LNCAP (cell line): ENCODE measurements at regions not wholly inside any gene's neighbourhood (a gene's known extent, or its start where the extent isn't known, plus 50 kb on each side); places are given as distances from the start of the nearest gene placed in this dataset.

Experiments used
- TF ChIP-seq, protein P1 (sequence below): fragments of 450-650 bp; IDR thresholded peaks from 2 replicates; pipeline ENCODE4 v1.5.1; 2017; ENCODE audit warnings: mild to moderate bottlenecking

DNA sequence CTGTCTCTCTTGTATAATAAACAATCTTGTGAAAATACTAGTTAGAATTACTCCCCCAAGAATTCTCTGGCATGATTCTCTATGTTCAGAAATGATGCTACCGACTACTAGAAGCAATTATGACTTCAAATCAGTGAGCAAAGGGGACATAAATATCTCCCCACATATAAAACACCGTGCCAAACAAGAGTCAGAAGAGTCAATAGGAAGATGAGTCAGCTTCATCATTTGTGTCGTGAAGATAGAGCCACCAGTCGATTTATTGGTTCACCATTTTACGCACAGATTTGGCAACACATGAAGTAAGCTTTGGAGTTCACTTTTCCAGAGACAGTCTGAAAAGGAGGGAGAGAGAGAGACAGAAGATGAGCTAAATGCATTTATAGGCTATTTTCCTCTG, 650.9 kb downstream of the CCDC85A start:
- TF ChIP-seq, protein P1, sequence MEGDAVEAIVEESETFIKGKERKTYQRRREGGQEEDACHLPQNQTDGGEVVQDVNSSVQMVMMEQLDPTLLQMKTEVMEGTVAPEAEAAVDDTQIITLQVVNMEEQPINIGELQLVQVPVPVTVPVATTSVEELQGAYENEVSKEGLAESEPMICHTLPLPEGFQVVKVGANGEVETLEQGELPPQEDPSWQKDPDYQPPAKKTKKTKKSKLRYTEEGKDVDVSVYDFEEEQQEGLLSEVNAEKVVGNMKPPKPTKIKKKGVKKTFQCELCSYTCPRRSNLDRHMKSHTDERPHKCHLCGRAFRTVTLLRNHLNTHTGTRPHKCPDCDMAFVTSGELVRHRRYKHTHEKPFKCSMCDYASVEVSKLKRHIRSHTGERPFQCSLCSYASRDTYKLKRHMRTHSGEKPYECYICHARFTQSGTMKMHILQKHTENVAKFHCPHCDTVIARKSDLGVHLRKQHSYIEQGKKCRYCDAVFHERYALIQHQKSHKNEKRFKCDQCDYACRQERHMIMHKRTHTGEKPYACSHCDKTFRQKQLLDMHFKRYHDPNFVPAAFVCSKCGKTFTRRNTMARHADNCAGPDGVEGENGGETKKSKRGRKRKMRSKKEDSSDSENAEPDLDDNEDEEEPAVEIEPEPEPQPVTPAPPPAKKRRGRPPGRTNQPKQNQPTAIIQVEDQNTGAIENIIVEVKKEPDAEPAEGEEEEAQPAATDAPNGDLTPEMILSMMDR, result no peak

DNA sequence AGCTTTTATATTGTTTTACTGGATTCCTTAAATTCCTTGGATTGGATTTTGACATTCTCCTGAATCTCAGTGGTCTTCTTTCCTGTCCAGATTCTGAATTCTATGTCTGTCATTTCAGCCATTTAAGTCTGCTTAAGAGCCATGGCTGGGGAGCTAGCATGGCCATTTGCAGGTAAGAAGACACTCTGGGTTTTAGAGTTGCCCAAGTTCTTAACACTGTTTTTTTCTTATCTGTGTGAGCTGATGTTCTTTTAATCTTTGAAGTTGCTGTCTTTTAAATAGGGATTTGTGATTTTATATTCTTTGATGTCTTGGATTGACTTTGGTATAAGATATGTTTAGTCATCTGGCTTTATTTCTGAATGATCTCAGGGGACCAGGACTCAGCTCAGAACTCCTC, 677.2 kb downstream of the CCDC85A start:
- TF ChIP-seq, protein P1, result no peak

DNA sequence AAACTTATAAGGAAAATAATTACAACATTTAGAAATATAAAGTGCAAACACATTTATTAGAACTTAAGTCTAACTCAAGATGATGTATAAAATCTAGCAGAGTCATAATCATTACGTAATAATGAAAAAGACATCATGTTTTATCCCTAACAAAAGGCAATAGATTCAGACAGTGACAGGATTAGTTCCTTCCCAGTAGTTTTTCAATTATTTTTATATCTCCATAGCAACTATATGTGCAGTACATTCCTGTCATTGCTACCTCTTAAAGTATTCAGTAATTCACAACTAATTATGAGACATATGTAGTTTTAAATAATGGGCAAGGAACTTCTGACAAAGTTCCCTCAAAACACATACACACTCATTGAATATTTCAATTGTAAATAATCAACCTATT, 687.9 kb downstream of the CCDC85A start:
- TF ChIP-seq, protein P1, result no peak

DNA sequence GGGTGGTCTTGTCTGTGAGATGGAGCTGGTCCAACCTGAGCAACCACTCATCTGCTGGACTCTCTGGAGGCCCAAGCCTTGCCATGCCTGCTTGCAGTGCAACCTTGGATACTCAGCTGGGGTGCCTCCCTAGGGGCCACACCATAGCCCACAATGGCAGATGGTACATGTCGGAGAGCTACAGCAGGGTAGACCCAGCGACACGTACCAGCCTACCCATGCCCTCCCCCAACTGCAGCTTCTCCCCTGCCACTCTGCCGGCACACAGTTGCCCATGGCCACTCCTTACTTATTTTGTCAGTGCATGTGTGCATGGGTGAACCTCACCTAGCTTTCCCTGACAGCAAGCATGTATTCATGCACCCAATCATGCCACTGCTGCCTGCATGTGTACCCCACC, 690.9 kb downstream of the CCDC85A start:
- TF ChIP-seq, protein P1, result no peak

DNA sequence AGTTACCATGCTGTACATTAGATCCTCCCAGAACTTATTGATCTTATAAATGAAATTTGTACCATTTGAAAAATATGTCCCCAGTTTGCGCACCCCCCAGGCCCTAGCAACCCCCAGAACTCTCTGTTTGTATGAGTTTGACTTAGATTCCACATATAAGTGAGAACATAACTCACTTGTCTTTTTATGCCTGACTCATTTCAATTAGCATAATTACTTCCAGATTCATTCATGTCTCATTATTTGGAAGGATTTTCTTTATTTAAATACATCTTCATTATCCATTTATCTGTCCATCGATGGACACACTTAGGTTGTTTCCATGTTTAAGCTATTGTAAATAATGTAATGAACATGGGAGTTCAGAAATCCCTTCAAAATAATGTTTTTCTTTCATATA, 705.9 kb downstream of the CCDC85A start:
- TF ChIP-seq, protein P1, result no peak

DNA sequence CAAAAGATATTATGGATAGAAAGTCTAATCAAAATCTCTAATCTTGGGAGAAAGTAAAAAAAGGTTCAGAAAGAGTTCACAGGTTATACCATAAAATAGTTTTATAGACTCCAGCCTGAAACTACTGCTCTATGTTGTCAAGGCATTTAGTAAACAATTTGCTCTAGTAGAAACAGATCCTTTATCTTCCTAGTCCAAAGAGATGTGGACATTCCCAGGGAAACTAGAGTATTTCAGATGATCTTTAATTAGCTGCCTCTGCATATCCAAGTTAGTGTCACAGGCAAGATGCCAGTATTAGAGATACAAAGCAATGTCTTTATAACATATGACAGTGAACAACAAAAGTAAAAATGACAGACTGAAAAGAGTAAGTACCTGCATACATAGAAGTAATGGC, 708.6 kb downstream of the CCDC85A start:
- TF ChIP-seq, protein P1, result no peak

DNA sequence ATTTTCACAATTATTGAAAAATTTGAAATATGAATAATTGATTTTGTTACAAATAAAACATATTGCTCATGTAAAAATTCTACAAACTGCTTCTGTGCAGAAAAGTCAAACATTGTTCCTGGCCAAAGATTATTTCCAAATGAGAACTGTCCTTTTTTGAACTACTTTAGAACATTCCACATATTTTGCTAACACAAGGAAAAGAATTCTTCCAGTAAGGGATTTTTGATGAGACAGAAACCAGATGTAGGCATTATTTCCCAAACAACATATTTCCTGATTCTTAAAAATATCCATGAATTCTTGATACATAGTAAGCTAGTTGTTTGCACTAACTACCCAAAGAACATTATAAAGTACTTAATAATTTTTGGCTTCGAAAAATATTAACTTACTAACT, 715.2 kb downstream of the CCDC85A start:
- TF ChIP-seq, protein P1, result no peak

DNA sequence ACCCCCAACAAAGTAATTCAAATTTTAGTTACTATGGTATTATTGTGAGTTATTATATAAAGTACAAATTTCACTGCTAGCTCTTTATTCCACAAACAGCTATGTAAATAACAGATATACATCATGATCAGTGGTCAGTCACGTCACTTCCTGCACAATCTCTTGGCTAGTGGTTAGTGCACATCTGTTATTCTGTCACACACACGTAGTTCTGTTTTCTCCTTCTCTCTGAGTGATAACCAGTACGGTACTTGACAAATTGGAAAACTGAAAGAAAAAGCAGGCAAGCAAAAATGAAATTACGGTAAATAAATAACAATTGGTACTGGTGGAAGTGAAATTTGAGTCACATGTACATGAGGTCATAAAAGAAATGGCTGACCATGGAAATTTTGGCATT, 728.7 kb downstream of the CCDC85A start:
- TF ChIP-seq, protein P1, result no peak
